WTC11 (cell line): ENCODE measurements at regions not wholly inside any gene's neighbourhood (a gene's known extent, or its start where the extent isn't known, plus 50 kb on each side); places are given as distances from the start of the nearest gene placed in this dataset.

Source experiments
- ATAC-seq: fragments of 200-7000 bp; cut with Tn5 transposase; 2 replicates; pipeline ENCODE4 v1.10.0; 2021; ENCODE audit warnings: mild to moderate bottlenecking, moderate library complexity
- CTCF ChIA-PET: fragments of 300-600 bp; sonication (Branson Sonifier 250); formaldehyde crosslinking; loops from one replicate; lab custom pipeline; 2021; ENCODE audit warnings: antibody characterized with exemption; lab: Charles Lee
- POLR2A ChIA-PET: fragments of 350-600 bp; sonication (Branson Sonifier 250); formaldehyde crosslinking; loops from one replicate; lab custom pipeline; 2021; ENCODE audit warnings: antibody characterized with exemption; lab: Charles Lee
- DNase-seq: peaks from one replicate; pipeline ENCODE4 v3.0.0; 2021; ENCODE audit warnings: low spot score
- H3K27ac Mint-ChIP-seq: 2 replicates; pipeline ENCODE4 v1.8.0; 2021; ENCODE audit warnings: mixed read lengths
- H3K27me3 Mint-ChIP-seq: 2 replicates; pipeline ENCODE4 v1.8.0; 2021; ENCODE audit warnings: low read depth, mild to moderate bottlenecking, moderate library complexity, mixed read lengths
- H3K36me3 Mint-ChIP-seq: 2 replicates; pipeline ENCODE4 v1.8.0; 2021; ENCODE audit warnings: mixed read lengths
- H3K4me1 Mint-ChIP-seq: 2 replicates; pipeline ENCODE4 v1.8.0; 2022; ENCODE audit warnings: mixed read lengths
- H3K4me3 Mint-ChIP-seq: 2 replicates; pipeline ENCODE4 v1.8.0; 2021; ENCODE audit warnings: mild to moderate bottlenecking, moderate library complexity, mixed read lengths
- H3K9me3 Mint-ChIP-seq: 2 replicates; pipeline ENCODE4 v1.8.0; 2021; ENCODE audit warnings: mixed read lengths
- ATF1 ChIP-seq: sonication (generic); formaldehyde crosslinking; IDR thresholded peaks from 2 replicates; pipeline ENCODE4 v1.8.1; 2023; ENCODE audit warnings: mild to moderate bottlenecking, moderate library complexity, missing genetic modification reagents
- CREB1 ChIP-seq: sonication (generic); formaldehyde crosslinking; IDR thresholded peaks from 2 replicates; pipeline ENCODE4 v1.8.0; 2023; ENCODE audit warnings: mild to moderate bottlenecking, missing genetic modification reagents
- CREM ChIP-seq: sonication (generic); formaldehyde crosslinking; IDR thresholded peaks from 2 replicates; pipeline ENCODE4 v1.8.1; 2022; ENCODE audit warnings: mild to moderate bottlenecking, missing genetic modification reagents, moderate library complexity
- IRF2 ChIP-seq: sonication (generic); formaldehyde crosslinking; IDR thresholded peaks from 2 replicates; pipeline ENCODE4 v1.8.0; 2022; ENCODE audit warnings: low read depth, missing genetic modification reagents, borderline replicate concordance
- NFATC4 ChIP-seq: fragments of 250-450 bp; sonication (Bioruptor Pico); IDR thresholded peaks from 2 replicates; pipeline ENCODE4 v1.9.0; 2021; ENCODE audit warnings: mild to moderate bottlenecking
- NR2C2 ChIP-seq: sonication (generic); formaldehyde crosslinking; IDR thresholded peaks from 2 replicates; pipeline ENCODE4 v1.8.0; 2022; ENCODE audit warnings: mild to moderate bottlenecking, missing genetic modification reagents
- ZNF138 ChIP-seq: sonication (generic); formaldehyde crosslinking; conservative IDR thresholded peaks from 2 replicates; pipeline ENCODE4 v1.8.1; 2022; ENCODE audit warnings: mild to moderate bottlenecking, moderate library complexity, missing genetic modification reagents
- ZNF396 ChIP-seq: fragments of 250-450 bp; sonication (Bioruptor Pico); IDR thresholded peaks from 2 replicates; pipeline ENCODE4 v1.8.0; 2021; ENCODE audit warnings: mild to moderate bottlenecking, moderate library complexity, borderline replicate concordance
- TF ChIP-seq, protein P1 (sequence below): sonication (generic); formaldehyde crosslinking; IDR thresholded peaks from 2 replicates; pipeline ENCODE4 v1.8.1; 2023; ENCODE audit warnings: mild to moderate bottlenecking, missing genetic modification reagents
- TF ChIP-seq, protein P2 (sequence below): fragments of 250-450 bp; sonication (Bioruptor Pico); conservative IDR thresholded peaks from 2 replicates; pipeline ENCODE4 v1.9.0; 2021; ENCODE audit warnings: mild to moderate bottlenecking
- TF ChIP-seq, protein P3 (sequence below): sonication (generic); formaldehyde crosslinking; IDR thresholded peaks from 2 replicates; pipeline ENCODE4 v1.8.1; 2023; ENCODE audit warnings: mild to moderate bottlenecking, moderate library complexity, missing genetic modification reagents
- TF ChIP-seq, protein P4 (sequence below): sonication (generic); formaldehyde crosslinking; IDR thresholded peaks from 2 replicates; pipeline ENCODE4 v1.8.1; 2022; ENCODE audit warnings: mild to moderate bottlenecking, missing genetic modification reagents, moderate library complexity, borderline replicate concordance
- TF ChIP-seq, protein P5 (sequence below): sonication (generic); formaldehyde crosslinking; IDR thresholded peaks from 2 replicates; pipeline ENCODE4 v1.8.0; 2022; ENCODE audit warnings: mild to moderate bottlenecking, missing genetic modification reagents
- TF ChIP-seq, protein P6 (sequence below): sonication (generic); formaldehyde crosslinking; IDR thresholded peaks from 2 replicates; pipeline ENCODE4 v1.8.1; 2022; ENCODE audit warnings: low read depth, missing genetic modification reagents, borderline replicate concordance
- TF ChIP-seq, protein P7 (sequence below): fragments of 200-600 bp; IDR thresholded peaks from 2 replicates; pipeline ENCODE4 v1.8.0; 2022; ENCODE audit warnings: antibody characterized with exemption
- TF ChIP-seq, protein P8 (sequence below): sonication (generic); formaldehyde crosslinking; IDR thresholded peaks from 2 replicates; pipeline ENCODE4 v1.8.0; 2023; ENCODE audit warnings: missing genetic modification reagents, mild to moderate bottlenecking, borderline replicate concordance

DNA sequence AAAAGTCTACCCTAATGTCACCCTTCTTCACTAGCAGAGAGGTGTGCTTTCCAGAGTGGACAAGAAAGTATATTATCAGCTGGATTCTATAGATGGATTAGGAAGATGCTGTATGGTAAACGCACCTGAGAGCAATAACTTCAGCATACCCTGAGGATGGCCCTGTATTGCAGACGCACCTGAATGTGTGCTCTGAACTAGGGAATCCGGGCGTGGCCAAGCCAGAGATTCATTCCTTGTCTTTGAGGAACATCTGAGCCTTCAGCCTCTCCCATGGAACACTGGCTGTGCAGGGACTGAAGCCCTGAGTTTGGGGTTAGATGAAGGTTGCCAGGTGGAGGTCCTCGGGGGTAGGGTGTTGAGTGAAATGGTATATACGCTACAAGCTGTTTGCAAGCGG is 66.2 kb upstream of the NFE2L3 start:
- DNase-seq (no peak), ATAC-seq (no peak)
- Mint-ChIP-seq H3K4me3 (no peak overlapping the region), H3K27ac (no peak overlapping the region), H3K4me1 (peaks cover 35% of the 10 kb centered on the region), H3K36me3 (no peaks in the 10 kb centered on the region), H3K9me3 (no peaks in the 10 kb centered on the region), H3K27me3 (no peaks in the 10 kb centered on the region)
- ChIA-PET POLR2A (no interaction called here), CTCF (interaction anchor here (1.1 kb wide), 1 partner anchor 193 kb away, joined by 3 read pairs; no protein-coding TSS in a partner anchor)
- TF ChIP-seq, protein P1, sequence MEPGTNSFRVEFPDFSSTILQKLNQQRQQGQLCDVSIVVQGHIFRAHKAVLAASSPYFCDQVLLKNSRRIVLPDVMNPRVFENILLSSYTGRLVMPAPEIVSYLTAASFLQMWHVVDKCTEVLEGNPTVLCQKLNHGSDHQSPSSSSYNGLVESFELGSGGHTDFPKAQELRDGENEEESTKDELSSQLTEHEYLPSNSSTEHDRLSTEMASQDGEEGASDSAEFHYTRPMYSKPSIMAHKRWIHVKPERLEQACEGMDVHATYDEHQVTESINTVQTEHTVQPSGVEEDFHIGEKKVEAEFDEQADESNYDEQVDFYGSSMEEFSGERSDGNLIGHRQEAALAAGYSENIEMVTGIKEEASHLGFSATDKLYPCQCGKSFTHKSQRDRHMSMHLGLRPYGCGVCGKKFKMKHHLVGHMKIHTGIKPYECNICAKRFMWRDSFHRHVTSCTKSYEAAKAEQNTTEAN (CRISPR knock-in tag): no peak
- TF ChIP-seq, protein P2, sequence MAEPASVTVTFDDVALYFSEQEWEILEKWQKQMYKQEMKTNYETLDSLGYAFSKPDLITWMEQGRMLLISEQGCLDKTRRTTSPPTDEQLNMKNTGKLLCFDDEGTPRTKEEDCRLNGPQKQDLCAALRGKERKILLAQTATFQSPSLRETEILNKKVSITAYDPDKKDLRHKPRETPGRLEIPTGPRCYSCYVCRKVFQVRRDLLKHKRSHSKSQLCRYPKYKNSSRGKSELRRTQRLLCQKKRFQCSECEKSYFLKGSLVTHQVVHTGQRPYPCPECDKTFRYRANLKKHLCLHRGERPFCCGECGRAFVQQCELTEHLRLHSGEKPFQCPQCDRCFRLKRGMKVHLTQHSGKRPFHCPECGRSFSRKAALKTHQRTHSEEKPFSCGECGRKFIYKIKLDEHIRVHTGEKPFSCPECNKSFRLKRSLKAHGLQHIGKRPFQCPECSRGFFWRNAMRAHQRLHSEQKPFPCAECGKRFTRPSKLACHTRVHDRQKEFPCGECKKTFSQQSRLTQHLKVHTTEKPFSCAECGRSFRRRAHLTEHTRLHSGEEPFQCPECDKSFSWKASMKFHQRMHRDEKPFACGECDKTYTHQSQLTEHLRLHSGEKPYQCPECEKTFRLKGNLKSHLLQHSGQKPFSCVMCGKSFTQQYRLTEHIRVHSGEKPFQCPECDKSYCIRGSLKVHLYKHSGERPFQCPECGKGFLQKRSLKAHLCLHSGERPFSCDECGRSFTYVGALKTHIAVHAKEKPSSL: no peak
- TF ChIP-seq CREB1 (CRISPR knock-in tag) (no peak), NFATC4 (CRISPR knock-in tag) (no peak), CREM (CRISPR knock-in tag) (no peak), NR2C2 (CRISPR knock-in tag) (no peak), ZNF138 (CRISPR knock-in tag) (no peak), ZNF396 (no peak), ATF1 (CRISPR knock-in tag) (no peak), IRF2 (CRISPR knock-in tag) (no peak)
- TF ChIP-seq, protein P3, sequence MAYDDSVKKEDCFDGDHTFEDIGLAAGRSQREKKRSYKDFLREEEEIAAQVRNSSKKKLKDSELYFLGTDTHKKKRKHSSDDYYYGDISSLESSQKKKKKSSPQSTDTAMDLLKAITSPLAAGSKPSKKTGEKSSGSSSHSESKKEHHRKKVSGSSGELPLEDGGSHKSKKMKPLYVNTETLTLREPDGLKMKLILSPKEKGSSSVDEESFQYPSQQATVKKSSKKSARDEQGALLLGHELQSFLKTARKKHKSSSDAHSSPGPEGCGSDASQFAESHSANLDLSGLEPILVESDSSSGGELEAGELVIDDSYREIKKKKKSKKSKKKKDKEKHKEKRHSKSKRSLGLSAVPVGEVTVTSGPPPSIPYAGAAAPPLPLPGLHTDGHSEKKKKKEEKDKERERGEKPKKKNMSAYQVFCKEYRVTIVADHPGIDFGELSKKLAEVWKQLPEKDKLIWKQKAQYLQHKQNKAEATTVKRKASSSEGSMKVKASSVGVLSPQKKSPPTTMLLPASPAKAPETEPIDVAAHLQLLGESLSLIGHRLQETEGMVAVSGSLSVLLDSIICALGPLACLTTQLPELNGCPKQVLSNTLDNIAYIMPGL (CRISPR knock-in tag): no peak
- TF ChIP-seq, protein P4, sequence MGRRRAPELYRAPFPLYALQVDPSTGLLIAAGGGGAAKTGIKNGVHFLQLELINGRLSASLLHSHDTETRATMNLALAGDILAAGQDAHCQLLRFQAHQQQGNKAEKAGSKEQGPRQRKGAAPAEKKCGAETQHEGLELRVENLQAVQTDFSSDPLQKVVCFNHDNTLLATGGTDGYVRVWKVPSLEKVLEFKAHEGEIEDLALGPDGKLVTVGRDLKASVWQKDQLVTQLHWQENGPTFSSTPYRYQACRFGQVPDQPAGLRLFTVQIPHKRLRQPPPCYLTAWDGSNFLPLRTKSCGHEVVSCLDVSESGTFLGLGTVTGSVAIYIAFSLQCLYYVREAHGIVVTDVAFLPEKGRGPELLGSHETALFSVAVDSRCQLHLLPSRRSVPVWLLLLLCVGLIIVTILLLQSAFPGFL (CRISPR knock-in tag): no peak
- TF ChIP-seq, protein P5, sequence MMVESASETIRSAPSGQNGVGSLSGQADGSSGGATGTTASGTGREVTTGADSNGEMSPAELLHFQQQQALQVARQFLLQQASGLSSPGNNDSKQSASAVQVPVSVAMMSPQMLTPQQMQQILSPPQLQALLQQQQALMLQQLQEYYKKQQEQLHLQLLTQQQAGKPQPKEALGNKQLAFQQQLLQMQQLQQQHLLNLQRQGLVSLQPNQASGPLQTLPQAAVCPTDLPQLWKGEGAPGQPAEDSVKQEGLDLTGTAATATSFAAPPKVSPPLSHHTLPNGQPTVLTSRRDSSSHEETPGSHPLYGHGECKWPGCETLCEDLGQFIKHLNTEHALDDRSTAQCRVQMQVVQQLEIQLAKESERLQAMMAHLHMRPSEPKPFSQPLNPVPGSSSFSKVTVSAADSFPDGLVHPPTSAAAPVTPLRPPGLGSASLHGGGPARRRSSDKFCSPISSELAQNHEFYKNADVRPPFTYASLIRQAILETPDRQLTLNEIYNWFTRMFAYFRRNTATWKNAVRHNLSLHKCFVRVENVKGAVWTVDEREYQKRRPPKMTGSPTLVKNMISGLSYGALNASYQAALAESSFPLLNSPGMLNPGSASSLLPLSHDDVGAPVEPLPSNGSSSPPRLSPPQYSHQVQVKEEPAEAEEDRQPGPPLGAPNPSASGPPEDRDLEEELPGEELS: no peak
- TF ChIP-seq, protein P6, sequence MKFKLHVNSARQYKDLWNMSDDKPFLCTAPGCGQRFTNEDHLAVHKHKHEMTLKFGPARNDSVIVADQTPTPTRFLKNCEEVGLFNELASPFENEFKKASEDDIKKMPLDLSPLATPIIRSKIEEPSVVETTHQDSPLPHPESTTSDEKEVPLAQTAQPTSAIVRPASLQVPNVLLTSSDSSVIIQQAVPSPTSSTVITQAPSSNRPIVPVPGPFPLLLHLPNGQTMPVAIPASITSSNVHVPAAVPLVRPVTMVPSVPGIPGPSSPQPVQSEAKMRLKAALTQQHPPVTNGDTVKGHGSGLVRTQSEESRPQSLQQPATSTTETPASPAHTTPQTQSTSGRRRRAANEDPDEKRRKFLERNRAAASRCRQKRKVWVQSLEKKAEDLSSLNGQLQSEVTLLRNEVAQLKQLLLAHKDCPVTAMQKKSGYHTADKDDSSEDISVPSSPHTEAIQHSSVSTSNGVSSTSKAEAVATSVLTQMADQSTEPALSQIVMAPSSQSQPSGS (CRISPR knock-in tag): no peak
- TF ChIP-seq, protein P7, sequence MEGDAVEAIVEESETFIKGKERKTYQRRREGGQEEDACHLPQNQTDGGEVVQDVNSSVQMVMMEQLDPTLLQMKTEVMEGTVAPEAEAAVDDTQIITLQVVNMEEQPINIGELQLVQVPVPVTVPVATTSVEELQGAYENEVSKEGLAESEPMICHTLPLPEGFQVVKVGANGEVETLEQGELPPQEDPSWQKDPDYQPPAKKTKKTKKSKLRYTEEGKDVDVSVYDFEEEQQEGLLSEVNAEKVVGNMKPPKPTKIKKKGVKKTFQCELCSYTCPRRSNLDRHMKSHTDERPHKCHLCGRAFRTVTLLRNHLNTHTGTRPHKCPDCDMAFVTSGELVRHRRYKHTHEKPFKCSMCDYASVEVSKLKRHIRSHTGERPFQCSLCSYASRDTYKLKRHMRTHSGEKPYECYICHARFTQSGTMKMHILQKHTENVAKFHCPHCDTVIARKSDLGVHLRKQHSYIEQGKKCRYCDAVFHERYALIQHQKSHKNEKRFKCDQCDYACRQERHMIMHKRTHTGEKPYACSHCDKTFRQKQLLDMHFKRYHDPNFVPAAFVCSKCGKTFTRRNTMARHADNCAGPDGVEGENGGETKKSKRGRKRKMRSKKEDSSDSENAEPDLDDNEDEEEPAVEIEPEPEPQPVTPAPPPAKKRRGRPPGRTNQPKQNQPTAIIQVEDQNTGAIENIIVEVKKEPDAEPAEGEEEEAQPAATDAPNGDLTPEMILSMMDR: no peak
- TF ChIP-seq, protein P8, sequence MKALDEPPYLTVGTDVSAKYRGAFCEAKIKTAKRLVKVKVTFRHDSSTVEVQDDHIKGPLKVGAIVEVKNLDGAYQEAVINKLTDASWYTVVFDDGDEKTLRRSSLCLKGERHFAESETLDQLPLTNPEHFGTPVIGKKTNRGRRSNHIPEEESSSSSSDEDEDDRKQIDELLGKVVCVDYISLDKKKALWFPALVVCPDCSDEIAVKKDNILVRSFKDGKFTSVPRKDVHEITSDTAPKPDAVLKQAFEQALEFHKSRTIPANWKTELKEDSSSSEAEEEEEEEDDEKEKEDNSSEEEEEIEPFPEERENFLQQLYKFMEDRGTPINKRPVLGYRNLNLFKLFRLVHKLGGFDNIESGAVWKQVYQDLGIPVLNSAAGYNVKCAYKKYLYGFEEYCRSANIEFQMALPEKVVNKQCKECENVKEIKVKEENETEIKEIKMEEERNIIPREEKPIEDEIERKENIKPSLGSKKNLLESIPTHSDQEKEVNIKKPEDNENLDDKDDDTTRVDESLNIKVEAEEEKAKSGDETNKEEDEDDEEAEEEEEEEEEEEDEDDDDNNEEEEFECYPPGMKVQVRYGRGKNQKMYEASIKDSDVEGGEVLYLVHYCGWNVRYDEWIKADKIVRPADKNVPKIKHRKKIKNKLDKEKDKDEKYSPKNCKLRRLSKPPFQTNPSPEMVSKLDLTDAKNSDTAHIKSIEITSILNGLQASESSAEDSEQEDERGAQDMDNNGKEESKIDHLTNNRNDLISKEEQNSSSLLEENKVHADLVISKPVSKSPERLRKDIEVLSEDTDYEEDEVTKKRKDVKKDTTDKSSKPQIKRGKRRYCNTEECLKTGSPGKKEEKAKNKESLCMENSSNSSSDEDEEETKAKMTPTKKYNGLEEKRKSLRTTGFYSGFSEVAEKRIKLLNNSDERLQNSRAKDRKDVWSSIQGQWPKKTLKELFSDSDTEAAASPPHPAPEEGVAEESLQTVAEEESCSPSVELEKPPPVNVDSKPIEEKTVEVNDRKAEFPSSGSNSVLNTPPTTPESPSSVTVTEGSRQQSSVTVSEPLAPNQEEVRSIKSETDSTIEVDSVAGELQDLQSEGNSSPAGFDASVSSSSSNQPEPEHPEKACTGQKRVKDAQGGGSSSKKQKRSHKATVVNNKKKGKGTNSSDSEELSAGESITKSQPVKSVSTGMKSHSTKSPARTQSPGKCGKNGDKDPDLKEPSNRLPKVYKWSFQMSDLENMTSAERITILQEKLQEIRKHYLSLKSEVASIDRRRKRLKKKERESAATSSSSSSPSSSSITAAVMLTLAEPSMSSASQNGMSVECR (CRISPR knock-in tag): no peak
